ENCODE measurements at regions not wholly inside any gene's neighbourhood (a gene's known extent, or its start where the extent isn't known, plus 50 kb on each side); places are given as distances from the start of the nearest gene placed in this dataset.

- Histone ChIP-seq H3K4me1 (no peaks in the 10 kb centered on the region), H3K27ac (no peak overlapping the region), H3K9me3 (no peaks in the 10 kb centered on the region), H3K4me3 (no peak overlapping the region), H3K27me3 (no peaks in the 10 kb centered on the region), H3K36me3 (no peaks in the 10 kb centered on the region)
- WGBS, 2 donors, result 91 to 92% methylated on average over 2 of the region's 2 CpGs
- DNase-seq, result no peak
- TF ChIP-seq POLR2A (IDR thresholded peaks at IDR 0.05) (no peak), CTCF (IDR thresholded peaks at IDR 0.05) (no peak), POLR2AphosphoS5 (IDR thresholded peaks at IDR 0.05) (no peak), EP300 (IDR thresholded peaks at IDR 0.05) (no peak)
- intact Hi-C loops (cut with DNase I), result no loop called here
Measured at GRCh38 chr1:185627761-185628501, 106.3 kb upstream of the HMCN1 start.

- no peak for DNase-seq
- H3K4me1 ChIP-seq, result no peaks in the 10 kb centered on the region
- intact Hi-C loops (cut with DNase I), result no loop called here
- H3K4me3 ChIP-seq, result no peak overlapping the region
- H3K27me3 ChIP-seq, result no peaks in the 10 kb centered on the region
- WGBS, 2 donors, result 58 to 70% methylated on average over 3 of the region's 3 CpGs
- TF ChIP-seq POLR2A (IDR thresholded peaks at IDR 0.05) (no peak), EP300 (IDR thresholded peaks at IDR 0.05) (no peak), POLR2AphosphoS5 (IDR thresholded peaks at IDR 0.05) (no peak), CTCF (IDR thresholded peaks at IDR 0.05) (no peak)
- no peaks in the 10 kb centered on the region for H3K9me3 ChIP-seq
- no peak overlapping the region for H3K27ac ChIP-seq
- no peaks in the 10 kb centered on the region for H3K36me3 ChIP-seq
Measured at GRCh38 chr1:185627171-185627570, 107.0 kb upstream of the HMCN1 start.

GRCh38 chr1:185626344-185626743, 107.8 kb upstream of the HMCN1 start:
- Histone ChIP-seq H3K27ac (no peak overlapping the region), H3K4me1 (no peaks in the 10 kb centered on the region), H3K27me3 (no peaks in the 10 kb centered on the region), H3K36me3 (no peaks in the 10 kb centered on the region), H3K9me3 (no peaks in the 10 kb centered on the region), H3K4me3 (no peak overlapping the region)
- no peak for DNase-seq
- WGBS, 2 donors, result 93 to 96% methylated on average over 3 of the region's 3 CpGs
- intact Hi-C loops (cut with DNase I), result no loop called here
- TF ChIP-seq POLR2A (IDR thresholded peaks at IDR 0.05) (no peak), EP300 (IDR thresholded peaks at IDR 0.05) (no peak), CTCF (IDR thresholded peaks at IDR 0.05) (no peak), POLR2AphosphoS5 (IDR thresholded peaks at IDR 0.05) (no peak)

- Histone ChIP-seq H3K4me3 (no peak overlapping the region), H3K27me3 (no peaks in the 10 kb centered on the region), H3K36me3 (no peaks in the 10 kb centered on the region), H3K4me1 (no peaks in the 10 kb centered on the region), H3K9me3 (peaks cover 0 to 2% (median 0%) of the 10 kb centered on the region in 4 donors), H3K27ac (no peak overlapping the region)
- intact Hi-C loops (cut with DNase I), result no loop called here
- no peak for TF ChIP-seq CTCF (IDR thresholded peaks at IDR 0.05)
- no peak for TF ChIP-seq POLR2AphosphoS5 (IDR thresholded peaks at IDR 0.05)
- TF ChIP-seq EP300 (IDR thresholded peaks at IDR 0.05), result no peak
- TF ChIP-seq POLR2A (IDR thresholded peaks at IDR 0.05), result no peak
- DNase-seq, result no peak
Measured at GRCh38 chr1:185610954-185611353, 123.2 kb upstream of the HMCN1 start.

- Histone ChIP-seq H3K9me3 (no peaks in the 10 kb centered on the region), H3K27me3 (no peaks in the 10 kb centered on the region), H3K36me3 (no peaks in the 10 kb centered on the region), H3K4me3 (no peak overlapping the region), H3K4me1 (no peaks in the 10 kb centered on the region), H3K27ac (no peak overlapping the region)
- 66 to 90% methylated on average over 5 of the region's 5 CpGs for WGBS, 2 donors
- TF ChIP-seq CTCF (IDR thresholded peaks at IDR 0.05) (no peak), EP300 (IDR thresholded peaks at IDR 0.05) (no peak)
- intact Hi-C loops (cut with DNase I), result no loop called here
- no peak for DNase-seq
Measured at GRCh38 chr1:185608177-185608576, 126.0 kb upstream of the HMCN1 start.

All from sigmoid colon (tissue), 6 donors.